HCT116 (cell line): ENCODE measurements at regions not wholly inside any gene's neighbourhood (a gene's known extent, or its start where the extent isn't known, plus 50 kb on each side); places are given as distances from the start of the nearest gene placed in this dataset.

ENCODE experiments used
- ATAC-seq: fragments of 200-7000 bp; cut with Tn5 transposase; 2 replicates; pipeline ENCODE4 v1.9.1; 2020; ENCODE audit warnings: mild to moderate bottlenecking, moderate library complexity
- BruUV-seq: library from RNA; stranded (reverse); fragments of 400-500 nt; replicated peaks from 2 replicates; lab custom pipeline; 2021; lab: Mats Ljungman, UMichigan
- CTCF ChIA-PET: fragments of 300-600 bp; sonication (Branson Sonifier 250); formaldehyde crosslinking; loops from one replicate; lab custom pipeline; 2021; ENCODE audit warnings: antibody characterized with exemption; lab: Charles Lee
- POLR2A ChIA-PET: fragments of 300-600, 350-600 bp; sonication (Branson Sonifier 250); formaldehyde crosslinking; loops from one replicate; lab custom pipeline; 2021; ENCODE audit warnings: antibody characterized with exemption; lab: Charles Lee
- RAD21 ChIA-PET, 2 experiments: fragments of 300-600 bp; sonication (Branson Sonifier 250); formaldehyde crosslinking; loops; one replicate each; lab custom pipeline; 2023; ENCODE audit warnings: low total read pairs in 2 of 2; ENCODE audit not compliant: uncharacterized antibody in 2 of 2, unreplicated experiment in 2 of 2, low non-redundant PET in 1 of 2; lab: Charles Lee
- DNase-seq: peaks from one replicate; pipeline ENCODE4 v3.0.0-alpha.2; 2010; ENCODE audit warnings: low read depth, low spot score
- H2AFZ ChIP-seq: fragments of 200-600 bp; shearing (Covaris generic), sonication (generic); 2 replicates; pipeline ENCODE4 v1.6.1; 2017; ENCODE audit warnings: low read depth, mixed run types, mixed read lengths, antibody characterized with exemption, low read length; ENCODE audit not compliant: poor library complexity, severe bottlenecking
- H3K27ac ChIP-seq: 2 replicates; pipeline ENCODE4 v1.5.1; 2012; ENCODE audit warnings: low read depth, low read length
- H3K27me3 ChIP-seq: fragments of 200-600 bp; sonication (generic); 2 replicates; pipeline ENCODE4 v1.6.1; 2016; ENCODE audit warnings: mixed run types, low read length, mixed read lengths; ENCODE audit not compliant: insufficient read depth
- H3K36me3 ChIP-seq, 2 experiments: fragments of 200-500 bp in 1 of 2; fragments of 200-600 bp in 1 of 2; sonication (Bioruptor generic) in 1 of 2; sonication (generic) in 1 of 2; 2 replicates each; pipeline versions ENCODE4 v1.5.1 to v1.6.1; 2014 to 2016; ENCODE audit warnings: low read length in 2 of 2, inconsistent platforms in 1 of 2, mixed read lengths in 1 of 2, mixed run types in 1 of 2; ENCODE audit not compliant: insufficient read depth in 2 of 2, control insufficient read depth in 1 of 2
- H3K4me1 ChIP-seq, 2 experiments: fragments of 200-600 bp in 1 of 2; sonication (generic) in 1 of 2; 2 replicates each; pipeline versions ENCODE4 v1.5.1 to v1.6.1; 2012 to 2017; ENCODE audit warnings: low read length in 2 of 2, inconsistent platforms in 1 of 2, mild to moderate bottlenecking in 1 of 2, mixed read lengths in 1 of 2, mixed run types in 1 of 2, moderate library complexity in 1 of 2; ENCODE audit not compliant: insufficient read depth in 2 of 2, control insufficient read depth in 1 of 2
- H3K4me2 ChIP-seq: fragments of 200-600 bp; sonication (generic); 2 replicates; pipeline ENCODE4 v1.6.1; 2017; ENCODE audit warnings: mixed run types, low read length, mixed read lengths
- H3K4me3 ChIP-seq, 2 experiments: fragments of 200-600 bp in 1 of 2; sonication (generic) in 1 of 2; replicated peaks in 1 of 2; 2 replicates each; pipeline ENCODE4 v1.5.1; 2011 to 2016; ENCODE audit warnings: low read length in 2 of 2, control low read depth in 1 of 2, low read depth in 1 of 2, mild to moderate bottlenecking in 1 of 2, mixed read lengths in 1 of 2, mixed run types in 1 of 2
- H3K79me2 ChIP-seq: fragments of 200-600 bp; sonication (generic); 2 replicates; pipeline ENCODE4 v1.6.1; 2017; ENCODE audit warnings: mild to moderate bottlenecking, mixed run types, low read length, moderate library complexity, mixed read lengths; ENCODE audit not compliant: insufficient read depth
- H3K9ac ChIP-seq: fragments of 200-600 bp; sonication (generic); 2 replicates; pipeline ENCODE4 v1.6.1; 2016; ENCODE audit warnings: low read length, mixed read lengths
- H3K9me2 ChIP-seq: fragments of 200-600 bp; sonication (generic), shearing (Covaris generic); 2 replicates; pipeline ENCODE4 v1.6.1; 2017; ENCODE audit warnings: mixed run types, mild to moderate bottlenecking, moderate library complexity; ENCODE audit not compliant: insufficient read depth
- H3K9me3 ChIP-seq, 2 experiments: fragments of 200-500 bp in 1 of 2; fragments of 200-600 bp in 1 of 2; sonication (Bioruptor generic) in 1 of 2; sonication (generic) in 1 of 2; 2 replicates each; pipeline ENCODE4 v1.6.1; 2014 to 2017; ENCODE audit warnings: low read length in 2 of 2, mixed read lengths in 2 of 2, inconsistent platforms in 1 of 2, low read depth in 1 of 2, mild to moderate bottlenecking in 1 of 2, mixed run types in 1 of 2, moderate library complexity in 1 of 2; ENCODE audit not compliant: control insufficient read depth in 1 of 2, insufficient read depth in 1 of 2
- H4K20me1 ChIP-seq: fragments of 200-600 bp; sonication (generic), shearing (Covaris generic); 2 replicates; pipeline ENCODE4 v1.6.1; 2017; ENCODE audit warnings: mixed run types, mild to moderate bottlenecking, moderate library complexity; ENCODE audit not compliant: insufficient read depth
- ELF1 ChIP-seq: IDR thresholded peaks from 2 replicates; pipeline ENCODE4 v1.6.1; 2012; ENCODE audit warnings: low read depth, borderline replicate concordance
- SIN3A ChIP-seq: IDR thresholded peaks from 2 replicates; pipeline ENCODE4 v1.6.1; 2012; ENCODE audit warnings: low read depth
- SRF ChIP-seq: IDR thresholded peaks from 2 replicates; pipeline ENCODE4 v1.6.1; 2012; ENCODE audit warnings: low read depth
- YY1 ChIP-seq: IDR thresholded peaks from 2 replicates; pipeline ENCODE4 v1.6.1; 2011; ENCODE audit warnings: low read length, low read depth, moderate library complexity, mild to moderate bottlenecking; ENCODE audit not compliant: insufficient replicate concordance; ENCODE audit errors: extremely low read depth
- intact Hi-C: fragments of 100-400 bp; cut with micrococcal nuclease; formaldehyde crosslinking; loops from 2 replicates; pipeline ENCODE4 v1.10.0; 2022
- TF ChIP-seq, protein P1 (sequence below): IDR thresholded peaks from 2 replicates; pipeline ENCODE4 v1.6.1; 2012; ENCODE audit warnings: low read depth

DNA sequence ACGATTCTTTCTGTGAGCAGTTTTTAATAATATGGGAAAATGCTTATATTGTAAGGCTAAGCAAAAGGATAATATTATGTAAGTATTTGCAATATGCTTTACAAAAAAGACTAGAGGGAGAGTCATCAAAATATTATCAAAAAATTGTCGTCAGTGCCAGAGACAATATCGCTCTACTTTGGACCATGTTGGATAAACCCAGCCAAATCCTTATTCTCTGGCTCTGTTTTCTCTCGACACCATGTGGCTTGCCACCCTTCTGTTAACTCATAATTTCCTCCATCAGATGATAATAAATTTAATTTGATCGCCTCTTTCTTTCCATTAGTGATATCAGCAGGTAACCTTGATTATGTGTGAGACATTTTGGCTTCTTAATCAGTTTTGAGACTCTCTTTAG lies 129.9 kb downstream of the CDC42EP3 start (continued):
- TF ChIP-seq ELF1 (no peak), SRF (no peak), YY1 (no peak), SIN3A (no peak)

DNA sequence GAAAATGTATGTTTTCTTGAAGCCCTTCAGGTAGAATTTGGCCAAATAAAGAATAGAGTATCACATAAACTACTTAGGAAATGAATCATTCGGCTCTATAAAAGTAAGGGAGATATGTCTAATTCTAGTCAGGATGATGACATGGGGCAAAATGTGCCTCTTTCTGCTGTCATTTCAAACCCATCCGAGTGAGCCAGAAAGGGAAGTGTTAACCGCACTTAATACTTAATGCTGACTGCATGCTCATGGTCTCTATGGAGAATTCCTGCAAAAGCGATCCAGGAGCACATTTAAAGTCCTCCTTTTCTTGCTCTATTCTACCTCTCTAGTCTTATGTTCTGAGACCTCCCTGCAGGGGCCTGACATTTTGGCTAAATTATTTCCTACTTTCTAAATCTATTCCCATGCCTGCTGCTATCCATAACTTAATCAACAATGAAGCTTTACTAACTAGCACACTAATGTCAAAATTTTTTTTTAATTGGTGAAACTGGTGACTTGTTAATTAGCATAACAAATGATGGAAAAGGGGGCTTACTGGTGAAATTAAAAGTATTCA lies 127.4 kb downstream of the CDC42EP3 start:
- RAD21 ChIA-PET, result no interaction called here
- H3K9ac ChIP-seq, result no peak overlapping the region
- POLR2A ChIA-PET, result no interaction called here
- H3K27me3 ChIP-seq, result no peaks in the 10 kb centered on the region
- DNase-seq (no peak), ATAC-seq (no peak)
- H4K20me1 ChIP-seq, result no peaks in the 10 kb centered on the region
- no peaks in the 10 kb centered on the region for H3K9me2 ChIP-seq
- no peak overlapping the region for H3K4me3 ChIP-seq
- CTCF ChIA-PET, result interaction anchor here (0.9 kb wide), 1 partner anchor 130 kb away, joined by 3 read pairs; no protein-coding TSS in a partner anchor
- no peaks in the 10 kb centered on the region for H3K9me3 ChIP-seq
- intact Hi-C loops, result no loop called here
- H3K4me1 ChIP-seq, result no peaks in the 10 kb centered on the region
- H3K36me3 ChIP-seq, result no peaks in the 10 kb centered on the region
- no peaks in the 10 kb centered on the region for H3K79me2 ChIP-seq
- TF ChIP-seq, protein P1, sequence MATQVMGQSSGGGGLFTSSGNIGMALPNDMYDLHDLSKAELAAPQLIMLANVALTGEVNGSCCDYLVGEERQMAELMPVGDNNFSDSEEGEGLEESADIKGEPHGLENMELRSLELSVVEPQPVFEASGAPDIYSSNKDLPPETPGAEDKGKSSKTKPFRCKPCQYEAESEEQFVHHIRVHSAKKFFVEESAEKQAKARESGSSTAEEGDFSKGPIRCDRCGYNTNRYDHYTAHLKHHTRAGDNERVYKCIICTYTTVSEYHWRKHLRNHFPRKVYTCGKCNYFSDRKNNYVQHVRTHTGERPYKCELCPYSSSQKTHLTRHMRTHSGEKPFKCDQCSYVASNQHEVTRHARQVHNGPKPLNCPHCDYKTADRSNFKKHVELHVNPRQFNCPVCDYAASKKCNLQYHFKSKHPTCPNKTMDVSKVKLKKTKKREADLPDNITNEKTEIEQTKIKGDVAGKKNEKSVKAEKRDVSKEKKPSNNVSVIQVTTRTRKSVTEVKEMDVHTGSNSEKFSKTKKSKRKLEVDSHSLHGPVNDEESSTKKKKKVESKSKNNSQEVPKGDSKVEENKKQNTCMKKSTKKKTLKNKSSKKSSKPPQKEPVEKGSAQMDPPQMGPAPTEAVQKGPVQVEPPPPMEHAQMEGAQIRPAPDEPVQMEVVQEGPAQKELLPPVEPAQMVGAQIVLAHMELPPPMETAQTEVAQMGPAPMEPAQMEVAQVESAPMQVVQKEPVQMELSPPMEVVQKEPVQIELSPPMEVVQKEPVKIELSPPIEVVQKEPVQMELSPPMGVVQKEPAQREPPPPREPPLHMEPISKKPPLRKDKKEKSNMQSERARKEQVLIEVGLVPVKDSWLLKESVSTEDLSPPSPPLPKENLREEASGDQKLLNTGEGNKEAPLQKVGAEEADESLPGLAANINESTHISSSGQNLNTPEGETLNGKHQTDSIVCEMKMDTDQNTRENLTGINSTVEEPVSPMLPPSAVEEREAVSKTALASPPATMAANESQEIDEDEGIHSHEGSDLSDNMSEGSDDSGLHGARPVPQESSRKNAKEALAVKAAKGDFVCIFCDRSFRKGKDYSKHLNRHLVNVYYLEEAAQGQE, result no peak
- TF ChIP-seq, all 23 proteins: peak for 0
- H2AFZ ChIP-seq, result no peak overlapping the region
- H3K27ac ChIP-seq, result no peak overlapping the region
- no TSS peak for BruUV-seq
- H3K4me2 ChIP-seq, result no peak overlapping the region
